Osteoblast (primary cell): ENCODE measurements at regions not wholly inside any gene's neighbourhood (a gene's known extent, or its start where the extent isn't known, plus 50 kb on each side); places are given as distances from the start of the nearest gene placed in this dataset.
A peak's percentile ranks its signal among the peaks of the same experiment; 100 is the strongest.

ENCODE experiments used
- DNase-seq: peaks from one replicate; pipeline ENCODE4 v3.0.0; 2011; ENCODE audit warnings: low spot score, mixed read lengths; ENCODE audit not compliant: insufficient read length; ENCODE audit errors: missing footprints
- H2AFZ ChIP-seq: 2 replicates; pipeline ENCODE4 v1.6.0; 2011; ENCODE audit warnings: mild to moderate bottlenecking, low read length
- H3K27ac ChIP-seq: 2 replicates; pipeline ENCODE4 v1.5.1; 2011; ENCODE audit warnings: mild to moderate bottlenecking, low read depth, low read length, moderate library complexity
- H3K27me3 ChIP-seq: 2 replicates; pipeline ENCODE4 v1.6.0; 2012; ENCODE audit warnings: mild to moderate bottlenecking, control low read depth, inconsistent platforms, low read length, moderate library complexity; ENCODE audit not compliant: insufficient read depth
- H3K36me3 ChIP-seq: 2 replicates; pipeline ENCODE4 v1.5.1; 2011; ENCODE audit warnings: mild to moderate bottlenecking, low read length, control low read depth, moderate library complexity; ENCODE audit not compliant: insufficient read depth
- H3K4me1 ChIP-seq: 2 replicates; pipeline ENCODE4 v1.5.1; 2011; ENCODE audit warnings: mild to moderate bottlenecking, low read length, control low read depth, moderate library complexity; ENCODE audit not compliant: insufficient read depth
- H3K4me2 ChIP-seq: 2 replicates; pipeline ENCODE4 v1.6.0; 2011; ENCODE audit warnings: mild to moderate bottlenecking, low read length; ENCODE audit not compliant: insufficient read depth
- H3K4me3 ChIP-seq: fragments of 200-600 bp; sonication (generic); 3 replicates; pipeline ENCODE4 v1.5.1; 2012; ENCODE audit warnings: mild to moderate bottlenecking, low read length, inconsistent platforms; ENCODE audit not compliant: insufficient read depth
- H3K79me2 ChIP-seq: 2 replicates; pipeline ENCODE4 v1.6.0; 2012; ENCODE audit warnings: mild to moderate bottlenecking, low read length, control low read depth, inconsistent platforms; ENCODE audit not compliant: insufficient read depth
- H3K9me3 ChIP-seq: 2 replicates; pipeline ENCODE4 v1.5.1; 2011; ENCODE audit warnings: low read depth, low read length, control low read depth
- H4K20me1 ChIP-seq: 2 replicates; pipeline ENCODE4 v1.6.0; 2012; ENCODE audit warnings: mild to moderate bottlenecking, low read length, control low read depth; ENCODE audit not compliant: insufficient read depth
- TF ChIP-seq, protein P1 (sequence below): IDR thresholded peaks from 2 replicates; pipeline ENCODE4 v1.5.1; 2011; ENCODE audit warnings: mild to moderate bottlenecking, low read depth, low read length, moderate library complexity; ENCODE audit errors: extremely low read depth

- H3K36me3 ChIP-seq: no peaks in the 10 kb centered on the region
- no peaks in the 10 kb centered on the region for H3K9me3 ChIP-seq
- no peaks in the 10 kb centered on the region for H3K27me3 ChIP-seq
Measured at GRCh38 chr20:58004900-58005299, 223.6 kb downstream of the ANKRD60 start.

GRCh38 chr20:58004146-58004545, 224.3 kb downstream of the ANKRD60 start:
- no peaks in the 10 kb centered on the region for H3K27me3 ChIP-seq
- TF ChIP-seq, protein P1, sequence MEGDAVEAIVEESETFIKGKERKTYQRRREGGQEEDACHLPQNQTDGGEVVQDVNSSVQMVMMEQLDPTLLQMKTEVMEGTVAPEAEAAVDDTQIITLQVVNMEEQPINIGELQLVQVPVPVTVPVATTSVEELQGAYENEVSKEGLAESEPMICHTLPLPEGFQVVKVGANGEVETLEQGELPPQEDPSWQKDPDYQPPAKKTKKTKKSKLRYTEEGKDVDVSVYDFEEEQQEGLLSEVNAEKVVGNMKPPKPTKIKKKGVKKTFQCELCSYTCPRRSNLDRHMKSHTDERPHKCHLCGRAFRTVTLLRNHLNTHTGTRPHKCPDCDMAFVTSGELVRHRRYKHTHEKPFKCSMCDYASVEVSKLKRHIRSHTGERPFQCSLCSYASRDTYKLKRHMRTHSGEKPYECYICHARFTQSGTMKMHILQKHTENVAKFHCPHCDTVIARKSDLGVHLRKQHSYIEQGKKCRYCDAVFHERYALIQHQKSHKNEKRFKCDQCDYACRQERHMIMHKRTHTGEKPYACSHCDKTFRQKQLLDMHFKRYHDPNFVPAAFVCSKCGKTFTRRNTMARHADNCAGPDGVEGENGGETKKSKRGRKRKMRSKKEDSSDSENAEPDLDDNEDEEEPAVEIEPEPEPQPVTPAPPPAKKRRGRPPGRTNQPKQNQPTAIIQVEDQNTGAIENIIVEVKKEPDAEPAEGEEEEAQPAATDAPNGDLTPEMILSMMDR: no peak
- H4K20me1 ChIP-seq: no peaks in the 10 kb centered on the region
- H3K9me3 ChIP-seq: no peaks in the 10 kb centered on the region
- DNase-seq: no peak
- H3K4me1 ChIP-seq: no peaks in the 10 kb centered on the region
- no peak overlapping the region for H3K4me3 ChIP-seq
- H3K27ac ChIP-seq: no peak overlapping the region
- no peak overlapping the region for H2AFZ ChIP-seq
- H3K36me3 ChIP-seq: no peaks in the 10 kb centered on the region
- no peak overlapping the region for H3K4me2 ChIP-seq
- no peaks in the 10 kb centered on the region for H3K79me2 ChIP-seq

More at GRCh38 chr20:58004900-58005299, 223.6 kb downstream of the ANKRD60 start:
- Histone ChIP-seq H4K20me1 (no peaks in the 10 kb centered on the region), H3K27ac (no peak overlapping the region), H3K79me2 (no peaks in the 10 kb centered on the region), H3K4me3 (no peak overlapping the region), H3K4me1 (no peaks in the 10 kb centered on the region), H2AFZ (no peak overlapping the region), H3K4me2 (no peak overlapping the region)
- no peak for DNase-seq
- TF ChIP-seq, protein P1: no peak

DNA sequence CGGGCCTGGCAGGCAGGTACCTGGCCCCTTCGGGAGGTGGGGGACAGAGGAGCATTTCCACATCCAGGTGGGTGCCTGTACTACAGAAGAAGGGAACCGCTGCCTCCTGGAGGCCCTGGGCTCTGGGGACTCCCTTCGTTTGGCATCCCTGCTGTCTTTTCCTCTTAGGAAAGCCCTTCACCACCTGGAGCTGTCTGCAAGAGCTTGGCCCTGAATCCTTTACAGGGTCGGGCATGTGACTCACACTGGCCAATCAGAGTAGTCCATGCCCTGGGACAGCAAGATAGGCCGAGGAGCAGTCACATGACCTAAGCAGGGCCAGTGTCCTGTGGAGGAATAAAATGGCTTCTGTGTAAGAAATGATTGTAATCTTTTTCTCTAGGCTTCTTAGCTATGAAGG, 224.9 kb downstream of the ANKRD60 start:
- Histone ChIP-seq H3K4me2 (no peak overlapping the region), H3K4me1 (no peaks in the 10 kb centered on the region), H3K36me3 (no peaks in the 10 kb centered on the region), H3K4me3 (no peak overlapping the region), H3K9me3 (no peaks in the 10 kb centered on the region), H3K27me3 (no peaks in the 10 kb centered on the region), H2AFZ (no peak overlapping the region), H3K79me2 (no peaks in the 10 kb centered on the region), H3K27ac (no peak overlapping the region), H4K20me1 (no peaks in the 10 kb centered on the region)
- TF ChIP-seq, protein P1: no peak
- peak; percentile 75 for DNase-seq

DNA sequence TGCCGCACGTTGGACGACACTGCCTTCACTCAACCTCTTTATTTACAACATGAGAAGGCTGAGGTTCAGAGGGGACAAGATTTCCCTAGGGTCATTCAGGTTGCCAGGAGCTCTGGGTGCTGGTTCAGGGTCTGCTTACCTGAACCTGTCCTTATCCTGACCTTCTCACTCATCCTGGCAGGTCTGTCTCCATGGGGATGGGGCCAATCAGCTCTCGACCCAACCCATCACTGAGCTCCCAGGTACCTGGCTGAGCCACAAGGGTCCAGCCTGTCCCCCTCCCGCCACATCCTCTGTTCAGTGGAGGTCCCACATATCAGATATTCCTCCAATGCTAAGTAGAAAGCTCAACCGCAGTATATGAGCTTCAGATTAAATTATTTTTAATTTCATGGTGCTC, 225.6 kb downstream of the ANKRD60 start:
- Histone ChIP-seq H3K4me1 (no peaks in the 10 kb centered on the region), H2AFZ (no peak overlapping the region), H3K27ac (no peak overlapping the region), H3K9me3 (no peaks in the 10 kb centered on the region), H3K36me3 (no peaks in the 10 kb centered on the region), H4K20me1 (no peaks in the 10 kb centered on the region), H3K79me2 (no peaks in the 10 kb centered on the region), H3K4me3 (no peak overlapping the region), H3K4me2 (no peak overlapping the region), H3K27me3 (no peaks in the 10 kb centered on the region)
- TF ChIP-seq, protein P1: no peak
- no peak for DNase-seq
